Loucy (cell line): ENCODE measurements at regions not wholly inside any gene's neighbourhood (a gene's known extent, or its start where the extent isn't known, plus 50 kb on each side); places are given as distances from the start of the nearest gene placed in this dataset.

Experiments
- H2AFZ ChIP-seq: fragments of 200-600 bp; sonication (generic); 2 replicates; pipeline ENCODE4 v1.6.0; 2016; ENCODE audit warnings: antibody characterized with exemption, mild to moderate bottlenecking, low read length, moderate library complexity
- H3F3A ChIP-seq: fragments of 200-600 bp; 2 replicates; pipeline ENCODE4 v1.6.0; 2016; ENCODE audit warnings: antibody characterized with exemption, low read depth, mild to moderate bottlenecking
- H3K27me3 ChIP-seq: fragments of 200-600 bp; sonication (generic); 2 replicates; pipeline ENCODE4 v1.6.1; 2014; ENCODE audit warnings: low read length, mild to moderate bottlenecking; ENCODE audit not compliant: insufficient read depth, poor library complexity, severe bottlenecking
- H3K36me3 ChIP-seq: fragments of 200-600 bp; sonication (generic); 2 replicates; pipeline ENCODE4 v1.6.1; 2016; ENCODE audit warnings: low read length; ENCODE audit not compliant: insufficient read depth
- H3K4me1 ChIP-seq: fragments of 200-600 bp; sonication (generic); 2 replicates; pipeline ENCODE4 v1.5.1; 2014; ENCODE audit warnings: low read length, mild to moderate bottlenecking; ENCODE audit not compliant: insufficient read depth, poor library complexity, severe bottlenecking
- H3K4me2 ChIP-seq: fragments of 200-600 bp; sonication (generic); 2 replicates; pipeline ENCODE4 v1.6.0; 2014; ENCODE audit warnings: antibody characterized with exemption, low read length, low read depth, mild to moderate bottlenecking; ENCODE audit not compliant: poor library complexity, severe bottlenecking
- H3K4me3 ChIP-seq: fragments of 200-600 bp; sonication (generic); 2 replicates; pipeline ENCODE4 v1.5.1; 2014; ENCODE audit warnings: low read length, mild to moderate bottlenecking, mixed read lengths; ENCODE audit not compliant: poor library complexity, severe bottlenecking
- H3K79me2 ChIP-seq: fragments of 200-600 bp; sonication (generic); 2 replicates; pipeline ENCODE4 v1.6.1; 2014; ENCODE audit warnings: low read length; ENCODE audit not compliant: insufficient read depth
- H3K9ac ChIP-seq: fragments of 200-600 bp; sonication (generic); 2 replicates; pipeline ENCODE4 v1.6.0; 2014; ENCODE audit warnings: mild to moderate bottlenecking, low read depth, low read length, moderate library complexity; ENCODE audit not compliant: poor library complexity, severe bottlenecking
- H3K9me2 ChIP-seq: fragments of 200-600 bp; sonication (generic); replicated peaks from 2 replicates; pipeline ENCODE4 v1.6.1; 2016; ENCODE audit warnings: low read depth, low read length, mixed read lengths
- H3K9me3 ChIP-seq: fragments of 200-600 bp; sonication (generic); 2 replicates; pipeline ENCODE4 v1.6.1; 2014; ENCODE audit warnings: mild to moderate bottlenecking, antibody characterized with exemption, low read length, low read depth; ENCODE audit not compliant: insufficient read depth
- H4K20me1 ChIP-seq: fragments of 200-600 bp; sonication (generic); 2 replicates; pipeline ENCODE4 v1.6.0; 2014; ENCODE audit warnings: antibody characterized with exemption, low read length, mild to moderate bottlenecking; ENCODE audit not compliant: insufficient read depth, poor library complexity, severe bottlenecking
- EZH2phosphoT487 ChIP-seq: fragments of 200-600 bp; IDR thresholded peaks from 2 replicates; pipeline ENCODE4 v1.6.1; 2018; ENCODE audit warnings: antibody characterized with exemption, mild to moderate bottlenecking, moderate library complexity, borderline replicate concordance
- TF ChIP-seq, protein P1 (sequence below): fragments of 200-600 bp; sonication (generic); conservative IDR thresholded peaks from 2 replicates; pipeline ENCODE4 v1.5.1; 2014; ENCODE audit warnings: mild to moderate bottlenecking, antibody characterized with exemption, low read length

DNA sequence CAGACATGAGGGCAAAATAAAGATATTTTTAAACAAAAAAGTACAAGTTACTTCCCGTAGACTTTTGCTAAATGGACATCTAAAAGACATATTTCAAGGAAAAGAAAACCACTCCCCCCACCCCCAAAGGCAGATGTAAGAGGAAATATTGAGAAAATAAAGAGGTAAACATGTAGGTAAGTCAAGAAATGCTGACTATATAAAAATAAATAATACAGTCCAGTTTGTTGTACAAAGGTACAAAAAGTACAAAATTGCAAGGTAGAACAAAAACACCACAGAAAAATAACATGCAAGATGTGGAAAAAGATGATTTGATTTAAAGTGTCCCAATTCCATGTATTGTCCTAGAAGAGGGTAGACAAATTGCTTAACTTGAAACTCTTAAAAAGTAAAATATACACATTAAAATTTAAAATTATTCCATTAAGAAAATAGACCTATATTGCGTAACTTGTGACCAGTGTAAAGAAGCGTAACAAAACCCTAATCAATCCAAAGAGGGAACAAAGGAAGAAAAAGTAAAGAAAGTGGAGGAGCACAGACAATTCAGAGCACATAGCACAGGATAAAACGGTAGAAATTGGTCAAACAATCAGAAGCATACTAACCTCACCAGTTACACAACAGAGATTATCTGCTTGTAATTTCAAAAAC, 58.4 kb upstream of the FAM216B start:
- no peaks in the 10 kb centered on the region for H3F3A ChIP-seq
- no peaks in the 10 kb centered on the region for H3K4me1 ChIP-seq

DNA sequence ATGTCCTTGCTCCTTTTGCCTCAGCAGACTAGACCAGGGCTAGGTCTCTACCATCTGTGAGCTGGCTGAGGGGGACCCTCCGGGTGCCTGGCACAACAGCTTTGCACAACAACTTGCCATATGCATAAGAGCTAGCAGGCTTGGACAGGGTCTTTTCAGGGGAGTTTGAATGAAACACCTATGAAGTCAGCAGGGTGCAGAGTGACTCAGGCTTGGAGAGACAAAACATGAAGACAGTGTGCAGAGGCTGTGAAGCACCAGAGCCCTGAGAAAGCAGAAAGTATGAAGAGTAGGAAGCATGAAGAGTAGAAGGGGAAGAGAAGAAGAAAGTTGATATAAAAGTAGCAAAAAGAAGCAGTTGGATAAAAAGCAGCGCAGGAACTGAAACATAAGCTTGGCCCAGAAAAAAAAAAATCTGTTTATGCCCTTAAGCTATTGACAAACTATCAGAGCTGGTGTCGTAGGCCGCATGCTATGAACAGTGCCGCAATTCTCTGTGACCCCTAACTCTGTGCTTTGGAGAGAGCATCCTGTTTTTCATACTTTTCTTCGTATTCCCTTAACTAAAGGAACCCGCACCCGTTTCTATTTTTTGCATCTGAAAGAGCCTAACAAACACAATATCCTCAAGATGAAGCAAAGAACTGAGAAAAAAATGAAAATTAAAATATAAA, 52.7 kb upstream of the FAM216B start:
- TF ChIP-seq, protein P1, sequence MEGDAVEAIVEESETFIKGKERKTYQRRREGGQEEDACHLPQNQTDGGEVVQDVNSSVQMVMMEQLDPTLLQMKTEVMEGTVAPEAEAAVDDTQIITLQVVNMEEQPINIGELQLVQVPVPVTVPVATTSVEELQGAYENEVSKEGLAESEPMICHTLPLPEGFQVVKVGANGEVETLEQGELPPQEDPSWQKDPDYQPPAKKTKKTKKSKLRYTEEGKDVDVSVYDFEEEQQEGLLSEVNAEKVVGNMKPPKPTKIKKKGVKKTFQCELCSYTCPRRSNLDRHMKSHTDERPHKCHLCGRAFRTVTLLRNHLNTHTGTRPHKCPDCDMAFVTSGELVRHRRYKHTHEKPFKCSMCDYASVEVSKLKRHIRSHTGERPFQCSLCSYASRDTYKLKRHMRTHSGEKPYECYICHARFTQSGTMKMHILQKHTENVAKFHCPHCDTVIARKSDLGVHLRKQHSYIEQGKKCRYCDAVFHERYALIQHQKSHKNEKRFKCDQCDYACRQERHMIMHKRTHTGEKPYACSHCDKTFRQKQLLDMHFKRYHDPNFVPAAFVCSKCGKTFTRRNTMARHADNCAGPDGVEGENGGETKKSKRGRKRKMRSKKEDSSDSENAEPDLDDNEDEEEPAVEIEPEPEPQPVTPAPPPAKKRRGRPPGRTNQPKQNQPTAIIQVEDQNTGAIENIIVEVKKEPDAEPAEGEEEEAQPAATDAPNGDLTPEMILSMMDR: no peak
- TF ChIP-seq EZH2phosphoT487: no peak
- H2AFZ ChIP-seq: no peak overlapping the region
- no peak overlapping the region for H3K9ac ChIP-seq
- no peaks in the 10 kb centered on the region for H3K36me3 ChIP-seq
- no peaks in the 10 kb centered on the region for H3K79me2 ChIP-seq
- no peaks in the 10 kb centered on the region for H3K27me3 ChIP-seq
- H3K4me2 ChIP-seq: no peak overlapping the region
- H3F3A ChIP-seq: no peaks in the 10 kb centered on the region
- no peak overlapping the region for H3K4me3 ChIP-seq
- H4K20me1 ChIP-seq: no peaks in the 10 kb centered on the region
- peaks cover 5% of the 10 kb centered on the region; the same call in 1 of the 2 replicates for H3K9me3 ChIP-seq
- H3K9me2 ChIP-seq: no peaks in the 10 kb centered on the region
- peaks cover 3% of the 10 kb centered on the region for H3K4me1 ChIP-seq

More for the DNA sequence above, 58.4 kb upstream of the FAM216B start:
- no peak for TF ChIP-seq EZH2phosphoT487
- TF ChIP-seq, protein P1: no peak
- Histone ChIP-seq H3K9me2 (no peaks in the 10 kb centered on the region), H3K9me3 (peaks cover 5% of the 10 kb centered on the region; the same call in 1 of the 2 replicates), H3K9ac (no peak overlapping the region), H3K27me3 (no peaks in the 10 kb centered on the region), H4K20me1 (no peaks in the 10 kb centered on the region), H3K36me3 (no peaks in the 10 kb centered on the region), H2AFZ (no peak overlapping the region), H3K79me2 (no peaks in the 10 kb centered on the region), H3K4me3 (no peak overlapping the region), H3K4me2 (no peak overlapping the region)

DNA sequence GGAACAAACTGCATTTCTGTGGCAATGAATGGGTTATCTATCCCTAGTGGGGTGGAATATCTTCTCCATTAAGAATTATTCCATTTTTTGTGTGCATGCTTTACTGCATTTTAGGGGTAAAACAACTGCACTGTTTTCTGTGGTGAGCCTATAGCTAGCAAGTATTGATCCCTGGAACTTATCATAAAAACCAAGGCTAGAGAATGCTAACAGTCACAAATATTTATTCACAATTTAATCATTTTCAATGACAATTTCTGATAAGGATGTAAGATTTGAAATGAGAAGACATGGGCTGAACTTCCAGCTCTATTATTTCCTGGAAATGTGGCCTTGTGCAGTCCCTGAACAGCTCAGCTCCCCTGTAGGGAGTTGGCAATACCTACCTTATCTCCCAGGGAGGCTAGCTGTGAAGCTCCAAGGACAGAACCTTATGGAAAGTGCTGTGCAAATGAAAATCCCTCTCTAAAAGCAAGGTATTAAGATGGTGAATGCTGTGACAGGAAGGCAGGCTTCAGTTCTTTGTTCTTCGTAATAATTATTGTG, 51.5 kb upstream of the FAM216B start:
- Histone ChIP-seq H3K27me3 (no peaks in the 10 kb centered on the region), H2AFZ (no peak overlapping the region), H3K4me3 (no peak overlapping the region), H3K4me2 (no peak overlapping the region), H3K9me3 (peaks cover 5% of the 10 kb centered on the region; the same call in 1 of the 2 replicates), H4K20me1 (no peaks in the 10 kb centered on the region), H3K9ac (no peak overlapping the region), H3K79me2 (no peaks in the 10 kb centered on the region), H3K36me3 (no peaks in the 10 kb centered on the region), H3F3A (no peaks in the 10 kb centered on the region), H3K9me2 (no peaks in the 10 kb centered on the region), H3K4me1 (peaks cover 3% of the 10 kb centered on the region)
- TF ChIP-seq, protein P1: no peak
- TF ChIP-seq EZH2phosphoT487: no peak
